Choroid plexus epithelial cell (primary cell): ENCODE measurements at regions not wholly inside any gene's neighbourhood (a gene's known extent, or its start where the extent isn't known, plus 50 kb on each side); places are given as distances from the start of the nearest gene placed in this dataset.

Experiments
- DNase-seq: peaks from one replicate; pipeline ENCODE4 v3.0.0-alpha.2; 2010; ENCODE audit warnings: low read depth
- H3K4me3 ChIP-seq: 2 replicates; pipeline ENCODE4 v1.5.1; 2011; ENCODE audit warnings: low read depth, mild to moderate bottlenecking, control low read depth, low read length, moderate library complexity
- TF ChIP-seq, protein P1 (sequence below): conservative IDR thresholded peaks from 2 replicates; pipeline ENCODE4 v1.5.1; 2011; ENCODE audit warnings: low read depth, mild to moderate bottlenecking, control low read depth, inconsistent platforms, low read length, moderate library complexity

DNA sequence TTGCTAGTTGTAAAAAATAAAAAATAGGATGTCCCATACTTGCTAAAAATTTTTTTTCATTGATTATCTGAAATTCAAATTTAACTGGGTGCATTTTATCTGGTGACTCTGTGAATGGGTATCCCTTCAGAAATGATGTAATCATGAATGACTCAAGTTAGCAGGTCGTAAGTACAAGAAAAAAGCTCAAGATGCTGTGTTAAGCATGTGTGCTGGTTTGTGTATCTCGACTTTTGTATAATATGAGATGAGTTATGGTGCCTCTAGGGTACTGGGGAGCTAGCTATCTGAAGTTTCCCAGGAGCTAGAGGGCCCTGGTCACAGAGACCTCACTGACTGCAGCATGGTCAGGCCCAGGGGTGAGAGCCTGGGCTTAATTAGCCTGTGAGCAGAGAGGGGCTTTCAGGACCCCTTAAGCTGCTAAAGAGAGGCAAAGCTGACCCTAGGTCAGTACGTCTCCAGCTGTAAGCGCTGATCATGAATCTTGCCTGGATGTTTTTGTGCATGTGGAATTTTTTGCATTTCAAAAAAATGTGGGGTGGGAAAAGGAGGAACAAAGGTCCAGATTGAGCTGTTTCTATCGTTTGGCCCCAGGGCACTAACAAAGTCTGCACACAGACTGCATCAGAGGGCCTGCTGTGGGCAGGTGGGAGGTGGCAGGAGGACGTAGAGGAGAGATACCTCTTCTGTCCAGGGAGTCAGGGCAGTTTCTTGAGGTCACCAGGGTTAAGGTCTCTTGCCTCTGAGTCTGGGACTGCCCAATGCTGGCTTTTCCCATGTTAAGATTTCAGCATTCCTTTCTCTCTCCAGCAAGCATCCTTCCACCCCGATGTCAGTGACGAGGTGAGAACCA is 233.2 kb upstream of the TPM1 start:
- H3K4me3 ChIP-seq, result no peak overlapping the region
- peak; percentile 75 for DNase-seq
- TF ChIP-seq, protein P1, sequence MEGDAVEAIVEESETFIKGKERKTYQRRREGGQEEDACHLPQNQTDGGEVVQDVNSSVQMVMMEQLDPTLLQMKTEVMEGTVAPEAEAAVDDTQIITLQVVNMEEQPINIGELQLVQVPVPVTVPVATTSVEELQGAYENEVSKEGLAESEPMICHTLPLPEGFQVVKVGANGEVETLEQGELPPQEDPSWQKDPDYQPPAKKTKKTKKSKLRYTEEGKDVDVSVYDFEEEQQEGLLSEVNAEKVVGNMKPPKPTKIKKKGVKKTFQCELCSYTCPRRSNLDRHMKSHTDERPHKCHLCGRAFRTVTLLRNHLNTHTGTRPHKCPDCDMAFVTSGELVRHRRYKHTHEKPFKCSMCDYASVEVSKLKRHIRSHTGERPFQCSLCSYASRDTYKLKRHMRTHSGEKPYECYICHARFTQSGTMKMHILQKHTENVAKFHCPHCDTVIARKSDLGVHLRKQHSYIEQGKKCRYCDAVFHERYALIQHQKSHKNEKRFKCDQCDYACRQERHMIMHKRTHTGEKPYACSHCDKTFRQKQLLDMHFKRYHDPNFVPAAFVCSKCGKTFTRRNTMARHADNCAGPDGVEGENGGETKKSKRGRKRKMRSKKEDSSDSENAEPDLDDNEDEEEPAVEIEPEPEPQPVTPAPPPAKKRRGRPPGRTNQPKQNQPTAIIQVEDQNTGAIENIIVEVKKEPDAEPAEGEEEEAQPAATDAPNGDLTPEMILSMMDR, result no peak

DNA sequence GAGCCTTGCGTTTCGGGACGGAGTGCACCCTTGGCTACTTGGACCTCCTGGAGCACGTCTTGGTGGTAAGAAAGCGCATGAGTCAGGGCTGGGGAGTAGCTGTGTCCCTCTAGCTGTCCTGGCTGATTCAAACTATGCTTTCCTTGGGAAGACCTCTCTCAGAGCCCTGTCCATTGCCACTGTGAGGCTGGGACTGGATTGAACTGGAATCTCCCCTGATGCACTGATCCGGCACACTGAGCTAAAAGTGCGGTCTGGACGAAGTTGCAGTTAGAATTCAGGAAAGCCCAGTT is 232.6 kb upstream of the TPM1 start:
- TF ChIP-seq, protein P1, result no peak
- no peak overlapping the region for H3K4me3 ChIP-seq

GRCh38 chr15:62812515-62812835 is 230.1 kb upstream of the TPM1 start:
- no peak for DNase-seq
- TF ChIP-seq, protein P1, result no peak

More for the DNA sequence above, 232.6 kb upstream of the TPM1 start:
- DNase-seq, result no peak

DNA sequence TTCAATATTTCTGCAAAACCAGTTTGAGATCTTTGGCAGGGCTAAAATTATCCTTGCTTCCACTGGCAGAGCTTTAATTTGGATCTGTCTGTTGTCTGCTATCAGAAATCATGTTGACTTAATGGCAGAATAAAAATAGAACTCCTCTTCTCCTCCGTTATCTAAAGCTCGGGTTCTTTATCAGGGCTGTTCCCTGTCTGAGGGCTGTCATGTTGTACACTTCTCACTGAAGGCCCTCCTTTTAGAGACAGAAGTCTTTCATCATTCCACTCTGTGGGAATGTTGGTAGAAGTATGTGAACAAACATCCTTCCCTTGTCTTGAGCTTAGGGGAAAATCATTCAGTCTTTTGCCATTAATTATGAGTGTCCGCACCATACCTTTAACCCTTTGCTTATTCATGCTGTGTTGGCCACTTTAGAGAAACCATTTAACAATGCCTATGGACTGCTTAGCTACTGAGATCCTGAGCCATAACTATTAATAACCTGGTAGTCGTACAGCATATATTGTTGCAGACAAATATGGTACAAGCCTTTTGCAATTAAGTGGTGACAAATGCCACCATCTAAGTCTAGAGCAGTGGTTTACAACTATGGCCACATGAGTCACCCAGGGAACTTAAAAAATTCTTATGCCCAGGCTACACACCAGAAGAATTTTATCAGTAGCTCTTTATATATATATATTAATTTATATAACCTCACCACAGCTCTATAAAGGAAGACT is 226.0 kb upstream of the TPM1 start:
- TF ChIP-seq, protein P1, result no peak
- no peak for DNase-seq
- H3K4me3 ChIP-seq, result no peak overlapping the region

More at GRCh38 chr15:62812515-62812835, 230.1 kb upstream of the TPM1 start:
- H3K4me3 ChIP-seq, result no peak overlapping the region

- TF ChIP-seq, protein P1, result no peak
- H3K4me3 ChIP-seq, result no peak overlapping the region
- DNase-seq, result peak; percentile 44
Measured at GRCh38 chr15:62818691-62819090, 223.9 kb upstream of the TPM1 start.

DNA sequence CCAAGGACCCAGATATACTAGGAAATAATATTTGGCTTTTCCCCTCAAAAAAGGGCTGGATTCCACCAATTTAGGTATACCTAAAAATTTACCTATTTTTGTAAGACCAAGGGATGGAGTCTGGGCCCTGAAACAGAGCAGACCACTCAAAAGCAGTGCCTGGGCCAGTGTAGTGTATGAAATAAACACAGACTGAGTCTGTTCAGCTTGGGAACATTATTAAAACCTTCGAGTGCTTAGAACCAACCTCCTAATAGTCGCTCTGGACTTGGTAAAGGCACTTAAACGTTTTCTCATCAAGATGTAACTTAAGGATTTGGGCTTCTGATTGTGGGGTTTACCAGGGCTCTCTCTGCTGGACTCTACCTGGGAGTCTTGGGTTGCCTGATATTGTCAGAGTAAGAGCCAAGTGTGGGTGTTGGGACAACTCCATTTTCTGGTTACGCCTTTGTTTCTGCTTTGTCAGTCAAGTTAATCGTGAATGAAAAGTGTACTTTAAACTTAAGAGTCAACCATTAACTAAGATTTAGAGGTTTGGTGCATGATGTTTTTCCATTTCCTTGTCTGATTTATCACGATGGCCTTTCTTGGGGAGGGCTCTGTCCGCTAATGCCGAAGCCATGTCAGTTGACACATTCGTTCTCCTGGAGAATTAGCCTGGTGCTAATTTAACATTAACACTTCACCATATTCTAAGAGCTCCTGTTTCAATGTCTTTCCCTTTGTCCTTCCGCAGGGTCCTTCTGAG is 221.0 kb upstream of the TPM1 start:
- H3K4me3 ChIP-seq, result no peak overlapping the region
- TF ChIP-seq, protein P1, result no peak
- DNase-seq, result no peak
